ENCODE measurements at regions not wholly inside any gene's neighbourhood (a gene's known extent, or its start where the extent isn't known, plus 50 kb on each side); places are given as distances from the start of the nearest gene placed in this dataset.

- TF ChIP-seq CTCF (IDR thresholded peaks at IDR 0.05; ENCODE audit: insufficient read depth, low read length, poor library complexity, severe bottlenecking) = no peak
- H3K36me3 ChIP-seq (ENCODE audit: control insufficient read depth, insufficient read depth, low read length) = no peaks in the 10 kb centered on the region
- DNase-seq (ENCODE audit: low read depth) = no peak
- H3K27me3 ChIP-seq (ENCODE audit: control insufficient read depth, insufficient read depth, low read length) = no peaks in the 10 kb centered on the region
- H3K4me3 ChIP-seq (ENCODE audit: low read depth, low read length) = no peak overlapping the region
Measured at GRCh38 chr1:207224666-207225065, 96.8 kb upstream of the CD55 start.

- TF ChIP-seq CTCF (IDR thresholded peaks at IDR 0.05; ENCODE audit: insufficient read depth, low read length, poor library complexity, severe bottlenecking) = no peak
- H3K4me3 ChIP-seq (ENCODE audit: low read depth, low read length) = no peak overlapping the region
Measured at GRCh38 chr1:207227131-207227630, 94.3 kb upstream of the CD55 start.

GRCh38 chr1:207228987-207229386 lies 92.5 kb upstream of the CD55 start:
- Histone ChIP-seq H3K4me3 (ENCODE audit: low read depth, low read length) (no peak overlapping the region), H3K36me3 (ENCODE audit: control insufficient read depth, insufficient read depth, low read length) (no peaks in the 10 kb centered on the region), H3K27me3 (ENCODE audit: control insufficient read depth, insufficient read depth, low read length) (no peaks in the 10 kb centered on the region)
- no peak for TF ChIP-seq CTCF (IDR thresholded peaks at IDR 0.05; ENCODE audit: insufficient read depth, low read length, poor library complexity, severe bottlenecking)
- no peak for DNase-seq (ENCODE audit: low read depth)

More at GRCh38 chr1:207227131-207227630, 94.3 kb upstream of the CD55 start:
- DNase-seq (ENCODE audit: low read depth) = no peak
- no peaks in the 10 kb centered on the region for H3K36me3 ChIP-seq (ENCODE audit: control insufficient read depth, insufficient read depth, low read length)
- H3K27me3 ChIP-seq (ENCODE audit: control insufficient read depth, insufficient read depth, low read length) = no peaks in the 10 kb centered on the region

GRCh38 chr1:207230441-207230840 lies 91.0 kb upstream of the CD55 start:
- Histone ChIP-seq H3K36me3 (ENCODE audit: control insufficient read depth, insufficient read depth, low read length) (no peaks in the 10 kb centered on the region), H3K4me3 (ENCODE audit: low read depth, low read length) (no peak overlapping the region), H3K27me3 (ENCODE audit: control insufficient read depth, insufficient read depth, low read length) (no peaks in the 10 kb centered on the region)
- no peak for DNase-seq (ENCODE audit: low read depth)
- no peak for TF ChIP-seq CTCF (IDR thresholded peaks at IDR 0.05; ENCODE audit: insufficient read depth, low read length, poor library complexity, severe bottlenecking)

GRCh38 chr1:207234690-207235089 lies 86.8 kb upstream of the CD55 start:
- H3K36me3 ChIP-seq (ENCODE audit: control insufficient read depth, insufficient read depth, low read length) = no peaks in the 10 kb centered on the region
- H3K27me3 ChIP-seq (ENCODE audit: control insufficient read depth, insufficient read depth, low read length) = no peaks in the 10 kb centered on the region
- H3K4me3 ChIP-seq (ENCODE audit: low read depth, low read length) = no peak overlapping the region
- TF ChIP-seq CTCF (IDR thresholded peaks at IDR 0.05; ENCODE audit: insufficient read depth, low read length, poor library complexity, severe bottlenecking) = no peak
- no peak for DNase-seq (ENCODE audit: low read depth)

- Histone ChIP-seq H3K27me3 (ENCODE audit: control insufficient read depth, insufficient read depth, low read length) (no peaks in the 10 kb centered on the region), H3K36me3 (ENCODE audit: control insufficient read depth, insufficient read depth, low read length) (no peaks in the 10 kb centered on the region), H3K4me3 (ENCODE audit: low read depth, low read length) (no peak overlapping the region)
- DNase-seq (ENCODE audit: low read depth) = no peak
- TF ChIP-seq CTCF (IDR thresholded peaks at IDR 0.05; ENCODE audit: insufficient read depth, low read length, poor library complexity, severe bottlenecking) = no peak
Measured at GRCh38 chr1:207239874-207240273, 81.6 kb upstream of the CD55 start.

Measured in kidney epithelial cell (primary cell).